Spleen (tissue), 7 donors: ENCODE measurements at regions not wholly inside any gene's neighbourhood (a gene's known extent, or its start where the extent isn't known, plus 50 kb on each side); places are given as distances from the start of the nearest gene placed in this dataset.

ENCODE experiments used
- POLR2A ChIP-seq, 3 donors: fragments of 450-650 bp; IDR thresholded peaks; one replicate each; pipeline ENCODE4 v1.5.1; 2017; ENCODE audit warnings: antibody characterized with exemption in 3 of 3, mild to moderate bottlenecking in 1 of 3
- POLR2AphosphoS5 ChIP-seq, 3 donors: sonication (generic); formaldehyde crosslinking; IDR thresholded peaks; one replicate each; pipeline ENCODE4 v1.5.1; 2017; ENCODE audit warnings: antibody characterized with exemption in 3 of 3
- TF ChIP-seq, protein P1 (sequence below), 11 experiments: fragments of 200-600 bp in 7 of 11; fragments of 450-650 bp in 4 of 11; sonication (generic) in 4 of 11; IDR thresholded peaks in 8 of 11; conservative IDR thresholded peaks in 3 of 11; 1 replicate in 7 of 11; 2 replicates in 4 of 11; pipeline versions ENCODE4 v1.4.0 to v1.8.0; 2016 to 2021; ENCODE audit warnings: antibody characterized with exemption in 11 of 11, inconsistent platforms in 4 of 11, mild to moderate bottlenecking in 1 of 11
- donor health status: DM: no; HTN: no; CAD: no; lungs with moderate emphysema.
- donor health status: DM: no; HTN: no; CAD: no.
- donor health status: DM: no; HTN: no; CAD: no.

DNA sequence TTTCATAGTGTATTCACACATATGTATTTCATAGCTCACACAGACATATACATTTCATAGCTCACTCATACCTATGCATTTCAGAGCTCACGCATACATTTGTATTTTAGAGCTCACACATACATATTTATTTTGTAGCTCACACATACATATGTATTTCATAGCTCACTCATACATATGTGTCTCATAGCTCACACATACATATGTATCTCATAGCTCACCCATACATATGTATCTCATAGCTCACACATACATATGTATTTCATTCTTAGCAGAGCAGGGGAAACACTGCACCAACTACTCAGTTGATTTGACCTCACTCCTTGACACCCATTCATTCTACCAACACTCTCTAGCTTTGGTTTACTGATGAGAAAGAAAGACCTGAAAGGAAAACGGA lies 713.6 kb downstream of the QKI start:
- TF ChIP-seq, protein P1, sequence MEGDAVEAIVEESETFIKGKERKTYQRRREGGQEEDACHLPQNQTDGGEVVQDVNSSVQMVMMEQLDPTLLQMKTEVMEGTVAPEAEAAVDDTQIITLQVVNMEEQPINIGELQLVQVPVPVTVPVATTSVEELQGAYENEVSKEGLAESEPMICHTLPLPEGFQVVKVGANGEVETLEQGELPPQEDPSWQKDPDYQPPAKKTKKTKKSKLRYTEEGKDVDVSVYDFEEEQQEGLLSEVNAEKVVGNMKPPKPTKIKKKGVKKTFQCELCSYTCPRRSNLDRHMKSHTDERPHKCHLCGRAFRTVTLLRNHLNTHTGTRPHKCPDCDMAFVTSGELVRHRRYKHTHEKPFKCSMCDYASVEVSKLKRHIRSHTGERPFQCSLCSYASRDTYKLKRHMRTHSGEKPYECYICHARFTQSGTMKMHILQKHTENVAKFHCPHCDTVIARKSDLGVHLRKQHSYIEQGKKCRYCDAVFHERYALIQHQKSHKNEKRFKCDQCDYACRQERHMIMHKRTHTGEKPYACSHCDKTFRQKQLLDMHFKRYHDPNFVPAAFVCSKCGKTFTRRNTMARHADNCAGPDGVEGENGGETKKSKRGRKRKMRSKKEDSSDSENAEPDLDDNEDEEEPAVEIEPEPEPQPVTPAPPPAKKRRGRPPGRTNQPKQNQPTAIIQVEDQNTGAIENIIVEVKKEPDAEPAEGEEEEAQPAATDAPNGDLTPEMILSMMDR (IDR thresholded peaks at IDR 0.05 in 8 of 11, conservative IDR thresholded peaks at IDR 0.05 in 3 of 11): no peak
- TF ChIP-seq POLR2AphosphoS5 (IDR thresholded peaks at IDR 0.05) (no peak), POLR2A (IDR thresholded peaks at IDR 0.05) (no peak)
